Thyroid gland (tissue), 4 donors: ENCODE measurements at regions not wholly inside any gene's neighbourhood (a gene's known extent, or its start where the extent isn't known, plus 50 kb on each side); places are given as distances from the start of the nearest gene placed in this dataset.

Source experiments
- DNase-seq, 2 donors: peaks; one replicate each; pipeline ENCODE4 v3.0.0-alpha.2; 2019
- H3K27ac ChIP-seq, 3 donors: fragments of 200-600 bp; sonication (generic); 1 replicate in 2 of 3; 2 replicates in 1 of 3; pipeline ENCODE4 v1.5.1; 2016 to 2019; ENCODE audit warnings: mild to moderate bottlenecking in 1 of 3, moderate library complexity in 1 of 3
- H3K27me3 ChIP-seq: fragments of 200-600 bp; sonication (generic); one replicate; pipeline ENCODE4 v1.5.1; 2019
- H3K36me3 ChIP-seq, 2 donors: fragments of 200-600 bp; sonication (generic); one replicate each; pipeline ENCODE4 v1.5.1; 2016 to 2019
- H3K4me1 ChIP-seq, 2 donors: fragments of 200-600 bp; sonication (generic); one replicate each; pipeline ENCODE4 v1.5.1; 2017 to 2019
- H3K4me3 ChIP-seq, 3 donors: fragments of 200-600 bp; sonication (generic); replicated peaks in 1 of 3; 1 replicate in 2 of 3; 2 replicates in 1 of 3; pipeline ENCODE4 v1.5.1; 2016; ENCODE audit warnings: mild to moderate bottlenecking in 1 of 3
- H3K9me3 ChIP-seq: fragments of 200-600 bp; sonication (generic); one replicate; pipeline ENCODE4 v1.5.1; 2017
- POLR2A ChIP-seq, 2 donors: fragments of 450-650 bp; IDR thresholded peaks; one replicate each; pipeline ENCODE4 v1.6.1; 2017; ENCODE audit warnings: antibody characterized with exemption in 2 of 2, mild to moderate bottlenecking in 2 of 2, moderate library complexity in 1 of 2
- WGBS, 2 donors: methylation state at CpG; one replicate each; pipeline ENCODE4 v1.1.5; 2017; 5-methylcytosine and 5-hydroxymethylcytosine counted together
- intact Hi-C: fragments of 100-400 bp; cut with DNase I; formaldehyde crosslinking; loops from one replicate; pipeline ENCODE4 v1.15.1; 2023
- TF ChIP-seq, protein P1 (sequence below), 6 experiments: fragments of 200-600 bp in 3 of 6; fragments of 450-650 bp in 3 of 6; sonication (generic) in 3 of 6; IDR thresholded peaks; one replicate each; pipeline ENCODE4 v1.5.1; 2016 to 2019; ENCODE audit warnings: antibody characterized with exemption in 6 of 6, mild to moderate bottlenecking in 2 of 6, inconsistent platforms in 1 of 6, moderate library complexity in 1 of 6

DNA sequence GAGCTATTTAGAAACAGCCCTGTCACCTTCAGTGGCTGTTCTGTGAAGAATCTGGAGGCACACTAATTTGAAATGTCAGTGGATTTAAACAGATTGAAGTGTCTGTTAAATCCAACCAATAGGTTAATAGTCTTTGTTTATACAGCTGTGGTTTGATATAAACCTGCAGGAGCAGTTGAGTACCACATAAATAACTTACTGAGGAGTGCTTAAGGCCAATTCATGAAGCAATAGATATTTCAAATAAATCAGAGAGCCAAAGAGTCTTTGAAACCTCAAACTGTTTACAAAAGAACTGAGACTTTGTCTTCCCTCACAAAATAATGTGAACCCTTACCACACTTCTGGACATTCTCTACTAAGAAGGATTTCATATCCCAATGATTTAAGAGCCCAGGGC is 111.9 kb downstream of the FEM1C start:
- intact Hi-C loops = no loop called here
- no peak overlapping the region for H3K27ac ChIP-seq
- TF ChIP-seq, protein P1, sequence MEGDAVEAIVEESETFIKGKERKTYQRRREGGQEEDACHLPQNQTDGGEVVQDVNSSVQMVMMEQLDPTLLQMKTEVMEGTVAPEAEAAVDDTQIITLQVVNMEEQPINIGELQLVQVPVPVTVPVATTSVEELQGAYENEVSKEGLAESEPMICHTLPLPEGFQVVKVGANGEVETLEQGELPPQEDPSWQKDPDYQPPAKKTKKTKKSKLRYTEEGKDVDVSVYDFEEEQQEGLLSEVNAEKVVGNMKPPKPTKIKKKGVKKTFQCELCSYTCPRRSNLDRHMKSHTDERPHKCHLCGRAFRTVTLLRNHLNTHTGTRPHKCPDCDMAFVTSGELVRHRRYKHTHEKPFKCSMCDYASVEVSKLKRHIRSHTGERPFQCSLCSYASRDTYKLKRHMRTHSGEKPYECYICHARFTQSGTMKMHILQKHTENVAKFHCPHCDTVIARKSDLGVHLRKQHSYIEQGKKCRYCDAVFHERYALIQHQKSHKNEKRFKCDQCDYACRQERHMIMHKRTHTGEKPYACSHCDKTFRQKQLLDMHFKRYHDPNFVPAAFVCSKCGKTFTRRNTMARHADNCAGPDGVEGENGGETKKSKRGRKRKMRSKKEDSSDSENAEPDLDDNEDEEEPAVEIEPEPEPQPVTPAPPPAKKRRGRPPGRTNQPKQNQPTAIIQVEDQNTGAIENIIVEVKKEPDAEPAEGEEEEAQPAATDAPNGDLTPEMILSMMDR (IDR thresholded peaks at IDR 0.05) = no peak
- TF ChIP-seq POLR2A (IDR thresholded peaks at IDR 0.05) = no peak
- no peaks in the 10 kb centered on the region for H3K36me3 ChIP-seq
- H3K4me3 ChIP-seq = no peak overlapping the region
- H3K9me3 ChIP-seq = no peaks in the 10 kb centered on the region
- no peak for DNase-seq
- no peaks in the 10 kb centered on the region for H3K27me3 ChIP-seq
- no peaks in the 10 kb centered on the region for H3K4me1 ChIP-seq

DNA sequence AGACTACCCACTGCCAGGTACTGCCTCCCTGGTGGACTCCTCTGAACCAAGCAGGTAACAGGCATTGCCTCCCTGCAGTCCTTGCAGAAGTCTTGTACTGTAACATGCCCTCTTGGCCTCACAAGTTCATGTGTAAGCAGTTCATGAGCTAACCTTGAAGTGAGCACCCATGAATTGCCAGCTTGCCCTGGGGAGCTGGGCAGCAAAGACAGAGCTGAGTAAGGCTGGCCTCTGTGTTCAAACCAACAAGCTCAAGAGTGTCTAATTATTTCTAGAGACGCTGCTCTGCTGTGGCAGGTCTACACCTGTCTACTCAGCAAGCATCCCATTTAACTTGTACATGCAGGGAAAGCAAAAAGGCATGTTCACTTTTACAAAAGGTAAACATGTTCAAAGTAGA is 113.5 kb downstream of the FEM1C start:
- DNase-seq = no peak
- no peak overlapping the region for H3K4me3 ChIP-seq
- TF ChIP-seq, protein P1 (IDR thresholded peaks at IDR 0.05) = no peak
- TF ChIP-seq POLR2A (IDR thresholded peaks at IDR 0.05) = no peak
- no peak overlapping the region for H3K27ac ChIP-seq
- intact Hi-C loops = no loop called here
- no peaks in the 10 kb centered on the region for H3K9me3 ChIP-seq
- H3K27me3 ChIP-seq = no peaks in the 10 kb centered on the region
- no peaks in the 10 kb centered on the region for H3K4me1 ChIP-seq
- no peaks in the 10 kb centered on the region for H3K36me3 ChIP-seq
- WGBS, 2 donors = 81 to 96% methylated on average over 1 of the region's 1 CpG

DNA sequence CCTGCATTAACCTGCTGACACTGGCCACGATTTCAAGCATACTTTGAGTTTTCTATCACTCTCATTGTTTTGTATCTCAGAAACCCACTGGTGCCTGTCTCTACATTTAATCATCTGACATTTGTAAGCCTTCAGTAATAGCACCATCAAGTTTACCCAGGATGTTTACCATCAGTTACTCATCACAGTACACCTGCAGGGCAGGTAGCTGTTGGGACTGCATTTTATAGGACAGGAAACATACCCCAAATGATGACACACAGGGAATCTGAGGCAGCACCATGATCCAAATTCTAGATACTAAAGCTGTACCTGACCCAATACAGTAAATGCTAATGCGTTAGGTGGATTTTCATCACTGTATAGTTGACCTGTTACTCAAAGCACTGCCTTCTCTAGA is 114.2 kb downstream of the FEM1C start:
- intact Hi-C loops = no loop called here

DNA sequence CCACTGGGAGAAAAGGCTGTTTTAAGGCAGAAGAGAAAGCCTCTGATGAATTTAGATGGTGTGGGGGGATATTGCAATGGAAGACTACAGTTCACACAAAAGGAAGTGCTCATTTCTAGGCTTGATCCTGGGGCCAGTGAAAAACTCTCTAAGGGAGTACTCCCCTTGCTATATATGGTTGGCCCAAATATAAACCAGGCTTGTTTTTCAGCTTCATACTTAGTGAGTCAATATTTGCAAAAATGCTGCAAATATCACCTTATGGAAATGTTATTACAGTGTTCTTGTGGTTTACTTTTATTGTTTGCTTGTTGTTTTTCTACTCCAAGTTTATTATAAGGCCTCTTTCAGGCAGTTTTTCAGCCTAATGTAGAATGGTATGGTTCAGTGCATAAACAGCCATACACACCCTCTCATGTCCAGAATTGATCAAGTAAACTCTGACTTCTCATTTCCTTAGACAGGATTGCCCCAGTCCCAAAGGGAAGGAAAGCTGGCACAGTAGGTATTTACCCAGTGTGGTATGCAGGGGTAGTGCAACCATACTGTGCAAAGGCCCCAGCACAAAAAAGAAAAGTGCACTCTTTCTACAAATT is 115.1 kb downstream of the FEM1C start:
- Histone ChIP-seq H3K36me3 (no peaks in the 10 kb centered on the region), H3K9me3 (no peaks in the 10 kb centered on the region), H3K4me1 (no peaks in the 10 kb centered on the region), H3K27ac (no peak overlapping the region), H3K27me3 (no peaks in the 10 kb centered on the region), H3K4me3 (no peak overlapping the region)
- TF ChIP-seq POLR2A (IDR thresholded peaks at IDR 0.05) = no peak
- TF ChIP-seq, protein P1 (IDR thresholded peaks at IDR 0.05) = no peak
- no peak for DNase-seq
- intact Hi-C loops = no loop called here

More for the DNA sequence above, 114.2 kb downstream of the FEM1C start:
- no peak overlapping the region for H3K27ac ChIP-seq
- H3K4me3 ChIP-seq = no peak overlapping the region
- no peak for DNase-seq
- no peaks in the 10 kb centered on the region for H3K27me3 ChIP-seq
- no peaks in the 10 kb centered on the region for H3K4me1 ChIP-seq
- 85 to 92% methylated on average over 2 of the region's 2 CpGs for WGBS, 2 donors
- H3K36me3 ChIP-seq = no peaks in the 10 kb centered on the region
- H3K9me3 ChIP-seq = no peaks in the 10 kb centered on the region
- no peak for TF ChIP-seq POLR2A (IDR thresholded peaks at IDR 0.05)
- TF ChIP-seq, protein P1 (IDR thresholded peaks at IDR 0.05) = no peak

DNA sequence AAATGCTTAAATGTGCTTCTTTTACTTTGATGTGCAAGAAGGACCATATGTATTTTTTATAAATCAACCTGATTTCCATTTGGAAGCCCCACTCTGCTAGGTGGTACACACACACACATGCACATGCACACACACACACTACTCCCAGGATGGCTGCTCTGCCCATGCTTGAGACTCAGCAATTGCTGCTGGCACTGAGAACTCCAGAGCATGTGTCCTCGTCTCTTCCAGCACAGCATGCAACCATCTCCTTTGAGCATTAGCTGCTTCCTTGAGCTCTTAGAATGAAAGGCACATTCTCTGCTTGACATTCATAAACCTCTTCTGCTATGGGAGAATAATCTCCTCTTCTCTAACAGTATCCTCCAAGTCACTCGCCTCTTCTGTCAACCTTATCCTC is 115.9 kb downstream of the FEM1C start:
- TF ChIP-seq, protein P1 (IDR thresholded peaks at IDR 0.05) = no peak
- TF ChIP-seq POLR2A (IDR thresholded peaks at IDR 0.05) = no peak
- intact Hi-C loops = no loop called here
- Histone ChIP-seq H3K4me3 (no peak overlapping the region), H3K27ac (no peak overlapping the region), H3K36me3 (no peaks in the 10 kb centered on the region), H3K9me3 (no peaks in the 10 kb centered on the region), H3K27me3 (no peaks in the 10 kb centered on the region), H3K4me1 (peaks cover 0 to 5% of the 10 kb centered on the region in 2 donors)
- 87 to 93% methylated on average over 2 of the region's 2 CpGs for WGBS, 2 donors
- no peak for DNase-seq
